ENCODE measurements at regions not wholly inside any gene's neighbourhood (a gene's known extent, or its start where the extent isn't known, plus 50 kb on each side); places are given as distances from the start of the nearest gene placed in this dataset.

DNA sequence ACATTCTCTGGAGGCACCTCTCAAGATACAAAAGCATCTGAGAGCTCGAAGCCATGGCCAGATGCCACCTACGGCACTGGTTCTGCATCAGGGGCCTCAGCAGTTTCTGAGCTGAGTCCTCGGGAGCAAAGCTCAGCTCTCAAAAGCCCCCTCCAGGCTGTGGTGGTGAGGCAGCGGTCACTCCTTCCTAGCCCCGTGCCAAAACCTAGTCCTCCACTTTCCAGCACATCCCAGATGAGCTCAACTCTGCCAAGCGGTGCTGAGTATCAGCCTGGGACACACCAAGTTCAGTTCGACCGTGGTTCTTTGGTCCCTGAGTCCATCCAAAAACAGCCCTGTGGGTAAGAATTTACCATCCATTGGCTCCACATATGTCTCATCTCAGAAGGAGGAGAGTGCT, 79.3 kb upstream of the STT3B start:
- Histone ChIP-seq H2BK15ac (ENCODE audit: low read depth, low read length) (no peak overlapping the region), H3K79me2 (ENCODE audit: insufficient read depth, low read length) (no peaks in the 10 kb centered on the region), H3K27me3 (ENCODE audit: insufficient read depth, low read length) (no peaks in the 10 kb centered on the region), H4K5ac (ENCODE audit: insufficient read length, low read depth, low read length) (no peak overlapping the region), H3K23me2 (ENCODE audit: insufficient read length, low read depth, low read length, poor library complexity, severe bottlenecking) (no peaks in the 10 kb centered on the region), H3K4me2 (ENCODE audit: insufficient read depth, insufficient read length, low read length) (no peak overlapping the region), H3K56ac (ENCODE audit: insufficient read length, low read depth, low read length) (no peak overlapping the region), H2BK20ac (ENCODE audit: low read depth, low read length, poor library complexity, severe bottlenecking) (no peak overlapping the region), H2BK5ac (ENCODE audit: insufficient read length, low read length) (no peak overlapping the region), H4K20me1 (ENCODE audit: control insufficient read depth, insufficient read depth, insufficient read length) (no peaks in the 10 kb centered on the region), H3K4me1 (ENCODE audit: insufficient read depth, low read length) (no peaks in the 10 kb centered on the region), H2BK12ac (ENCODE audit: insufficient read length, low read depth, low read length) (no peak overlapping the region), H3K23ac (ENCODE audit: insufficient read length, low read depth, low read length) (no peak overlapping the region), H3T11ph (ENCODE audit: low read length) (no peak overlapping the region), H3K9ac (ENCODE audit: extremely low read depth, insufficient read length, low read length) (no peak overlapping the region), H4K91ac (ENCODE audit: insufficient read length, low read depth, low read length) (no peak overlapping the region), H3K14ac (ENCODE audit: insufficient read depth, low read length) (no peak overlapping the region), H2AK5ac (ENCODE audit: insufficient read length, low read length) (no peak overlapping the region), H2BK120ac (ENCODE audit: low read depth, low read length, poor library complexity, severe bottlenecking) (no peak overlapping the region), H3K27ac (ENCODE audit: insufficient read length, low read depth, low read length) (no peak overlapping the region), H3K18ac (ENCODE audit: insufficient read length, low read depth, low read length) (no peak overlapping the region), H3K9me3 (ENCODE audit: control insufficient read depth, low read depth, low read length) (no peaks in the 10 kb centered on the region), H3K4ac (ENCODE audit: low read depth, low read length) (no peak overlapping the region), H2AFZ (ENCODE audit: low read length) (no peak overlapping the region), H4K8ac (replicated peaks; ENCODE audit: insufficient read length, low read depth, low read length) (no peak overlapping the region), H3K79me1 (ENCODE audit: insufficient read depth, low read depth, low read length, poor library complexity, severe bottlenecking) (no peaks in the 10 kb centered on the region)
- no peak overlapping the region for H3K4me3 Mint-ChIP-seq
- DNase-seq, result no peak
- peaks cover 4% of the 10 kb centered on the region for H3K27me3 Mint-ChIP-seq (ENCODE audit: low read depth)
- no CpG with 5 or more reads among the region's 8 CpGs for WGBS (ENCODE audit: extremely low coverage, insufficient read length, low lambda C conversion rate)
- H3K4me1 Mint-ChIP-seq, result no peaks in the 10 kb centered on the region
- peaks cover 0 to 2% of the 10 kb centered on the region in 2 experiments; a peak in 1 of 5 replicates for H3K9me3 Mint-ChIP-seq
- TF ChIP-seq, protein P1, sequence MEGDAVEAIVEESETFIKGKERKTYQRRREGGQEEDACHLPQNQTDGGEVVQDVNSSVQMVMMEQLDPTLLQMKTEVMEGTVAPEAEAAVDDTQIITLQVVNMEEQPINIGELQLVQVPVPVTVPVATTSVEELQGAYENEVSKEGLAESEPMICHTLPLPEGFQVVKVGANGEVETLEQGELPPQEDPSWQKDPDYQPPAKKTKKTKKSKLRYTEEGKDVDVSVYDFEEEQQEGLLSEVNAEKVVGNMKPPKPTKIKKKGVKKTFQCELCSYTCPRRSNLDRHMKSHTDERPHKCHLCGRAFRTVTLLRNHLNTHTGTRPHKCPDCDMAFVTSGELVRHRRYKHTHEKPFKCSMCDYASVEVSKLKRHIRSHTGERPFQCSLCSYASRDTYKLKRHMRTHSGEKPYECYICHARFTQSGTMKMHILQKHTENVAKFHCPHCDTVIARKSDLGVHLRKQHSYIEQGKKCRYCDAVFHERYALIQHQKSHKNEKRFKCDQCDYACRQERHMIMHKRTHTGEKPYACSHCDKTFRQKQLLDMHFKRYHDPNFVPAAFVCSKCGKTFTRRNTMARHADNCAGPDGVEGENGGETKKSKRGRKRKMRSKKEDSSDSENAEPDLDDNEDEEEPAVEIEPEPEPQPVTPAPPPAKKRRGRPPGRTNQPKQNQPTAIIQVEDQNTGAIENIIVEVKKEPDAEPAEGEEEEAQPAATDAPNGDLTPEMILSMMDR (conservative IDR thresholded peaks at IDR 0.05), result no peak
- H3K27ac Mint-ChIP-seq, result no peak overlapping the region
- H3K36me3 Mint-ChIP-seq (ENCODE audit: insufficient read depth in 1 of 3, low read depth in 3 of 3), result no peaks in the 10 kb centered on the region; a peak in 2 of 7 replicates
